Epidermal melanocyte (primary cell): ENCODE measurements at regions not wholly inside any gene's neighbourhood (a gene's known extent, or its start where the extent isn't known, plus 50 kb on each side); places are given as distances from the start of the nearest gene placed in this dataset.
"Not testable (repeated sequence)": the region's sequence is repeated elsewhere in the genome, so short reads cannot be mapped to it uniquely, and the experiment has no call there.

Experiments used
- DNase-seq: peaks from one replicate; pipeline ENCODE4 v3.0.0; 2011; ENCODE audit warnings: low spot score; ENCODE audit not compliant: insufficient read length

GRCh38 chr7:81437160-81437559 is 332.7 kb downstream of the HGF start:
- not testable (repeated sequence) for DNase-seq

GRCh38 chr7:81433692-81434331 is 336.0 kb downstream of the HGF start:
- DNase-seq = no peak

GRCh38 chr7:81433206-81433605 is 336.6 kb downstream of the HGF start:
- DNase-seq = no peak

- DNase-seq = no peak
Measured at GRCh38 chr7:81430761-81431160, 339.1 kb downstream of the HGF start.

- DNase-seq = no peak
Measured at GRCh38 chr7:81430150-81430549, 339.7 kb downstream of the HGF start.

- no peak for DNase-seq
Measured at GRCh38 chr7:81427461-81427860, 342.4 kb downstream of the HGF start.

- no peak for DNase-seq
Measured at GRCh38 chr7:81420526-81421226, 349.2 kb downstream of the HGF start.

- DNase-seq = no peak
Measured at GRCh38 chr7:81419731-81420130, 350.1 kb downstream of the HGF start.

- no peak for DNase-seq
Measured at GRCh38 chr7:81416659-81417058, 353.2 kb downstream of the HGF start.

GRCh38 chr7:81415181-81415580 is 354.7 kb downstream of the HGF start:
- no peak for DNase-seq

GRCh38 chr7:81414411-81414810 is 355.4 kb downstream of the HGF start:
- DNase-seq = no peak

GRCh38 chr7:81410471-81411117 is 359.3 kb downstream of the HGF start:
- DNase-seq = no peak

- DNase-seq = no peak
Measured at GRCh38 chr7:81408728-81409127, 361.1 kb downstream of the HGF start.

- no peak for DNase-seq
Measured at GRCh38 chr7:81407094-81407493, 362.8 kb downstream of the HGF start.

GRCh38 chr7:81404669-81405068 is 365.2 kb downstream of the HGF start:
- no peak for DNase-seq

GRCh38 chr7:81402227-81402626 is 367.6 kb downstream of the HGF start:
- no peak for DNase-seq

GRCh38 chr7:81399471-81399870 is 370.4 kb downstream of the HGF start:
- no peak for DNase-seq

- no peak for DNase-seq
Measured at GRCh38 chr7:81394029-81394428, 375.8 kb downstream of the HGF start.

- DNase-seq = no peak
Measured at GRCh38 chr7:81393018-81393417, 376.8 kb downstream of the HGF start.

- DNase-seq = no peak
Measured at GRCh38 chr7:81385370-81385769, 384.5 kb downstream of the HGF start.

- no peak for DNase-seq
Measured at GRCh38 chr7:81383846-81384245, 386.0 kb downstream of the HGF start.

GRCh38 chr7:81374641-81375040 is 395.2 kb downstream of the HGF start:
- DNase-seq = not testable (repeated sequence)

GRCh38 chr7:81370822-81371221 is 399.0 kb downstream of the HGF start:
- DNase-seq = no peak
